ENCODE measurements at regions not wholly inside any gene's neighbourhood (a gene's known extent, or its start where the extent isn't known, plus 50 kb on each side); places are given as distances from the start of the nearest gene placed in this dataset.

GRCh38 chr6:153309651-153310050, 178.6 kb upstream of the RGS17 start:
- TF ChIP-seq POLR2AphosphoS5 (IDR thresholded peaks at IDR 0.05) (no peak), CTCF (IDR thresholded peaks at IDR 0.05; ENCODE audit: poor library complexity, severe bottlenecking) (no peak), EP300 (conservative IDR thresholded peaks at IDR 0.05; ENCODE audit: poor library complexity, severe bottlenecking) (no peak), RAD21 (conservative IDR thresholded peaks at IDR 0.05) (no peak), TAF1 (IDR thresholded peaks at IDR 0.05; ENCODE audit: low read depth) (no peak), EZH2 (IDR thresholded peaks at IDR 0.05; ENCODE audit: borderline replicate concordance, insufficient read depth, low read length, poor library complexity, severe bottlenecking) (no peak), MXI1 (conservative IDR thresholded peaks at IDR 0.05; ENCODE audit: poor library complexity, severe bottlenecking) (no peak), SMC3 (conservative IDR thresholded peaks at IDR 0.05; ENCODE audit: poor library complexity) (no peak)
- TF ChIP-seq, protein P1, sequence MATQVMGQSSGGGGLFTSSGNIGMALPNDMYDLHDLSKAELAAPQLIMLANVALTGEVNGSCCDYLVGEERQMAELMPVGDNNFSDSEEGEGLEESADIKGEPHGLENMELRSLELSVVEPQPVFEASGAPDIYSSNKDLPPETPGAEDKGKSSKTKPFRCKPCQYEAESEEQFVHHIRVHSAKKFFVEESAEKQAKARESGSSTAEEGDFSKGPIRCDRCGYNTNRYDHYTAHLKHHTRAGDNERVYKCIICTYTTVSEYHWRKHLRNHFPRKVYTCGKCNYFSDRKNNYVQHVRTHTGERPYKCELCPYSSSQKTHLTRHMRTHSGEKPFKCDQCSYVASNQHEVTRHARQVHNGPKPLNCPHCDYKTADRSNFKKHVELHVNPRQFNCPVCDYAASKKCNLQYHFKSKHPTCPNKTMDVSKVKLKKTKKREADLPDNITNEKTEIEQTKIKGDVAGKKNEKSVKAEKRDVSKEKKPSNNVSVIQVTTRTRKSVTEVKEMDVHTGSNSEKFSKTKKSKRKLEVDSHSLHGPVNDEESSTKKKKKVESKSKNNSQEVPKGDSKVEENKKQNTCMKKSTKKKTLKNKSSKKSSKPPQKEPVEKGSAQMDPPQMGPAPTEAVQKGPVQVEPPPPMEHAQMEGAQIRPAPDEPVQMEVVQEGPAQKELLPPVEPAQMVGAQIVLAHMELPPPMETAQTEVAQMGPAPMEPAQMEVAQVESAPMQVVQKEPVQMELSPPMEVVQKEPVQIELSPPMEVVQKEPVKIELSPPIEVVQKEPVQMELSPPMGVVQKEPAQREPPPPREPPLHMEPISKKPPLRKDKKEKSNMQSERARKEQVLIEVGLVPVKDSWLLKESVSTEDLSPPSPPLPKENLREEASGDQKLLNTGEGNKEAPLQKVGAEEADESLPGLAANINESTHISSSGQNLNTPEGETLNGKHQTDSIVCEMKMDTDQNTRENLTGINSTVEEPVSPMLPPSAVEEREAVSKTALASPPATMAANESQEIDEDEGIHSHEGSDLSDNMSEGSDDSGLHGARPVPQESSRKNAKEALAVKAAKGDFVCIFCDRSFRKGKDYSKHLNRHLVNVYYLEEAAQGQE (IDR thresholded peaks at IDR 0.05; ENCODE audit: borderline replicate concordance): no peak

All from neural cell (in vitro differentiated cells).